Fibroblast of lung (primary cell): ENCODE measurements at regions not wholly inside any gene's neighbourhood (a gene's known extent, or its start where the extent isn't known, plus 50 kb on each side); places are given as distances from the start of the nearest gene placed in this dataset.

Experiments
- CTCF ChIP-seq, 2 donors: IDR thresholded peaks in 1 of 2; conservative IDR thresholded peaks in 1 of 2; 1 replicate in 1 of 2; 2 replicates in 1 of 2; pipeline ENCODE4 v1.5.1; 2011 to 2012; ENCODE audit warnings: low read length in 2 of 2, control low read depth in 1 of 2, inconsistent platforms in 1 of 2, low read depth in 1 of 2, mild to moderate bottlenecking in 1 of 2
- EZH2 ChIP-seq: IDR thresholded peaks from 2 replicates; pipeline ENCODE4 v1.5.1; 2012; ENCODE audit warnings: low read length, control low read depth, mild to moderate bottlenecking; ENCODE audit errors: missing control alignments

GRCh38 chr6:156107624-156108101 is 652.0 kb upstream of the NOX3 start:
- TF ChIP-seq CTCF (conservative IDR thresholded peaks at IDR 0.05 in 1 of 2, IDR thresholded peaks at IDR 0.05 in 1 of 2; ENCODE audit: low read depth in 1 of 2, low read length in 2 of 2) = no peak
- no peak for TF ChIP-seq EZH2
